HCT116 (cell line): ENCODE measurements at regions not wholly inside any gene's neighbourhood (a gene's known extent, or its start where the extent isn't known, plus 50 kb on each side); places are given as distances from the start of the nearest gene placed in this dataset.

Source experiments
- ATAC-seq: fragments of 200-7000 bp; cut with Tn5 transposase; 2 replicates; pipeline ENCODE4 v1.9.1; 2020; ENCODE audit warnings: mild to moderate bottlenecking, moderate library complexity
- BruUV-seq: library from RNA; stranded (reverse); fragments of 400-500 nt; replicated peaks from 2 replicates; lab custom pipeline; 2021; lab: Mats Ljungman, UMichigan
- CTCF ChIA-PET: fragments of 300-600 bp; sonication (Branson Sonifier 250); formaldehyde crosslinking; loops from one replicate; lab custom pipeline; 2021; ENCODE audit warnings: antibody characterized with exemption; lab: Charles Lee
- POLR2A ChIA-PET: fragments of 300-600, 350-600 bp; sonication (Branson Sonifier 250); formaldehyde crosslinking; loops from one replicate; lab custom pipeline; 2021; ENCODE audit warnings: antibody characterized with exemption; lab: Charles Lee
- RAD21 ChIA-PET, 2 experiments: fragments of 300-600 bp; sonication (Branson Sonifier 250); formaldehyde crosslinking; loops; one replicate each; lab custom pipeline; 2023; ENCODE audit warnings: low total read pairs in 2 of 2; ENCODE audit not compliant: uncharacterized antibody in 2 of 2, unreplicated experiment in 2 of 2, low non-redundant PET in 1 of 2; lab: Charles Lee
- DNase-seq: peaks from one replicate; pipeline ENCODE4 v3.0.0-alpha.2; 2010; ENCODE audit warnings: low read depth, low spot score
- H2AFZ ChIP-seq: fragments of 200-600 bp; shearing (Covaris generic), sonication (generic); 2 replicates; pipeline ENCODE4 v1.6.1; 2017; ENCODE audit warnings: low read depth, mixed run types, mixed read lengths, antibody characterized with exemption, low read length; ENCODE audit not compliant: poor library complexity, severe bottlenecking
- H3K27ac ChIP-seq: 2 replicates; pipeline ENCODE4 v1.5.1; 2012; ENCODE audit warnings: low read depth, low read length
- H3K27me3 ChIP-seq: fragments of 200-600 bp; sonication (generic); 2 replicates; pipeline ENCODE4 v1.6.1; 2016; ENCODE audit warnings: mixed run types, low read length, mixed read lengths; ENCODE audit not compliant: insufficient read depth
- H3K36me3 ChIP-seq, 2 experiments: fragments of 200-500 bp in 1 of 2; fragments of 200-600 bp in 1 of 2; sonication (Bioruptor generic) in 1 of 2; sonication (generic) in 1 of 2; 2 replicates each; pipeline versions ENCODE4 v1.5.1 to v1.6.1; 2014 to 2016; ENCODE audit warnings: low read length in 2 of 2, inconsistent platforms in 1 of 2, mixed read lengths in 1 of 2, mixed run types in 1 of 2; ENCODE audit not compliant: insufficient read depth in 2 of 2, control insufficient read depth in 1 of 2
- H3K4me1 ChIP-seq, 2 experiments: fragments of 200-600 bp in 1 of 2; sonication (generic) in 1 of 2; 2 replicates each; pipeline versions ENCODE4 v1.5.1 to v1.6.1; 2012 to 2017; ENCODE audit warnings: low read length in 2 of 2, inconsistent platforms in 1 of 2, mild to moderate bottlenecking in 1 of 2, mixed read lengths in 1 of 2, mixed run types in 1 of 2, moderate library complexity in 1 of 2; ENCODE audit not compliant: insufficient read depth in 2 of 2, control insufficient read depth in 1 of 2
- H3K4me2 ChIP-seq: fragments of 200-600 bp; sonication (generic); 2 replicates; pipeline ENCODE4 v1.6.1; 2017; ENCODE audit warnings: mixed run types, low read length, mixed read lengths
- H3K4me3 ChIP-seq, 2 experiments: fragments of 200-600 bp in 1 of 2; sonication (generic) in 1 of 2; replicated peaks in 1 of 2; 2 replicates each; pipeline ENCODE4 v1.5.1; 2011 to 2016; ENCODE audit warnings: low read length in 2 of 2, control low read depth in 1 of 2, low read depth in 1 of 2, mild to moderate bottlenecking in 1 of 2, mixed read lengths in 1 of 2, mixed run types in 1 of 2
- H3K79me2 ChIP-seq: fragments of 200-600 bp; sonication (generic); 2 replicates; pipeline ENCODE4 v1.6.1; 2017; ENCODE audit warnings: mild to moderate bottlenecking, mixed run types, low read length, moderate library complexity, mixed read lengths; ENCODE audit not compliant: insufficient read depth
- H3K9ac ChIP-seq: fragments of 200-600 bp; sonication (generic); 2 replicates; pipeline ENCODE4 v1.6.1; 2016; ENCODE audit warnings: low read length, mixed read lengths
- H3K9me2 ChIP-seq: fragments of 200-600 bp; sonication (generic), shearing (Covaris generic); 2 replicates; pipeline ENCODE4 v1.6.1; 2017; ENCODE audit warnings: mixed run types, mild to moderate bottlenecking, moderate library complexity; ENCODE audit not compliant: insufficient read depth
- H3K9me3 ChIP-seq, 2 experiments: fragments of 200-500 bp in 1 of 2; fragments of 200-600 bp in 1 of 2; sonication (Bioruptor generic) in 1 of 2; sonication (generic) in 1 of 2; 2 replicates each; pipeline ENCODE4 v1.6.1; 2014 to 2017; ENCODE audit warnings: low read length in 2 of 2, mixed read lengths in 2 of 2, inconsistent platforms in 1 of 2, low read depth in 1 of 2, mild to moderate bottlenecking in 1 of 2, mixed run types in 1 of 2, moderate library complexity in 1 of 2; ENCODE audit not compliant: control insufficient read depth in 1 of 2, insufficient read depth in 1 of 2
- H4K20me1 ChIP-seq: fragments of 200-600 bp; sonication (generic), shearing (Covaris generic); 2 replicates; pipeline ENCODE4 v1.6.1; 2017; ENCODE audit warnings: mixed run types, mild to moderate bottlenecking, moderate library complexity; ENCODE audit not compliant: insufficient read depth
- ELF1 ChIP-seq: IDR thresholded peaks from 2 replicates; pipeline ENCODE4 v1.6.1; 2012; ENCODE audit warnings: low read depth, borderline replicate concordance
- FOSL1 ChIP-seq: IDR thresholded peaks from 2 replicates; pipeline ENCODE4 v1.6.1; 2012; ENCODE audit warnings: low read depth
- JUND ChIP-seq: IDR thresholded peaks from 2 replicates; pipeline ENCODE4 v1.6.1; 2012
- MAX ChIP-seq: IDR thresholded peaks from 2 replicates; pipeline ENCODE4 v1.6.1; 2012
- SIN3A ChIP-seq: IDR thresholded peaks from 2 replicates; pipeline ENCODE4 v1.6.1; 2012; ENCODE audit warnings: low read depth
- SRF ChIP-seq: IDR thresholded peaks from 2 replicates; pipeline ENCODE4 v1.6.1; 2012; ENCODE audit warnings: low read depth
- intact Hi-C: fragments of 100-400 bp; cut with micrococcal nuclease; formaldehyde crosslinking; loops from 2 replicates; pipeline ENCODE4 v1.10.0; 2022

- H3K79me2 ChIP-seq, result no peaks in the 10 kb centered on the region
- H3K9ac ChIP-seq, result no peak overlapping the region
- no peak for DNase-seq
- H2AFZ ChIP-seq, result no peak overlapping the region
- no peak overlapping the region for H3K4me2 ChIP-seq
- POLR2A ChIA-PET, result no interaction called here
- no peaks in the 10 kb centered on the region for H4K20me1 ChIP-seq
- no peaks in the 10 kb centered on the region for H3K9me3 ChIP-seq
- H3K36me3 ChIP-seq, result no peaks in the 10 kb centered on the region
- intact Hi-C loops, result loop anchor here (5.0 kb wide), 1 partner anchor 219 kb away; no protein-coding TSS in a partner anchor
- H3K27ac ChIP-seq, result no peak overlapping the region
- RAD21 ChIA-PET, result no interaction called here
- 0 out of 2 replicates have a peak, but pooled peaks cover 4% of the 10 kb centered on the region for H3K27me3 ChIP-seq
- no peak for TF ChIP-seq SIN3A
- TF ChIP-seq SRF, result no peak
- no peak for TF ChIP-seq MAX
- no peak for TF ChIP-seq ELF1
- no peak for TF ChIP-seq FOSL1
- no peak for TF ChIP-seq JUND
- no peak for ATAC-seq
- H3K4me1 ChIP-seq, result peaks cover 0 to 2% of the 10 kb centered on the region in 2 experiments; a peak in 1 of 4 replicates
- no TSS peak for BruUV-seq
- no peaks in the 10 kb centered on the region for H3K9me2 ChIP-seq
- CTCF ChIA-PET, result no interaction called here
- H3K4me3 ChIP-seq, result no peak overlapping the region
These were observed 51.3 kb upstream of the VIPR2 start for GRCh38 chr7:159195946-159196345.
